Stimulated activated CD4-positive, alpha-beta T cell treated with anti-CD3 and anti-CD28 coated beads, Interleukin-12 subunit alpha, Interleukin-12 subunit beta, amount 100 ng/mL, for 24 hours (primary cell): ENCODE measurements at regions not wholly inside any gene's neighbourhood (a gene's known extent, or its start where the extent isn't known, plus 50 kb on each side); places are given as distances from the start of the nearest gene placed in this dataset.
"Not testable (repeated sequence)": the region's sequence is repeated elsewhere in the genome, so short reads cannot be mapped to it uniquely, and the experiment has no call there.

Source experiments
- DNase-seq, 2 experiments: peaks; one replicate each; pipeline ENCODE4 v3.0.0-alpha.2; 2020; ENCODE audit warnings: low read depth in 2 of 2

DNA sequence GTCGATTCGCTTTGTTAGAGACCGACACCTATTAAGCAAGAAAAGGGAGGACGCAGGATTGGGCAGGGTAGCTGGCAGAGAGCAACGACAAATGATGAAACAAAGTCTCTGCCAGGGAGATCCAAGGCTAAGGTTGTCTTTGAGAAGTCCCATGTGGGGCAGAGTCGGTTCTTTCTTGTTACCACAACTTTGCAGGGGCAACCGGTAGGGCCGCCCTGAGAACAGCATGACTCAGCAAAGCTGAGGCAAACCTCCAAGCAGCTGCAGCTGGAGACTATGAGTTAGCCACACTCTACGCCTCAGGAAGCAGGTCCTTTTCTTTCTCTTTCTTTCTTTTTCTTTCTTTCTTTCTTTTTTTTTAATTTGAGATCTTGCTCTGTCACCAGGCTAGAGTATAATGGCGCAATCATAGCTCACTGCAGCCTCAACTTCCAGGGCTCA lies 452.3 kb upstream of the ID2 start:
- DNase-seq, result peak; percentile 6

DNA sequence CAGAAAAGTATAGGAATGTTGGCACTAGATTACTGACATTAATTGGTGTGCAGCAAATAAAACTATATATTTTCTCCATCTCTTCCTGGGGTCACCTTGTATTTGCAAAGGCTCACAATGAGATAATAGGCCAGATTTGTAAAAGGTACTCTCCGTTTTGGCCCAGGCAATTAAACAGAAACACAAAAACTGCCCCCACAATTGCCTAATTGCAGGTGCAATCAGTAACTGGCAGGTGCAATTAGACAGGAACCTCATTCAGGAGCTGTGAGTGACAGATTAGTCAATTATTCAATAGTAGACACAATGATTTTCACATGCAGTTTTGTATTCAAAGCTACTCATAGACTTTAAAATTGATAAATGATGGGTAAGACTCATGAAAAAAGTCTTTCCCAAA lies 451.4 kb upstream of the ID2 start:
- DNase-seq, result no peak

DNA sequence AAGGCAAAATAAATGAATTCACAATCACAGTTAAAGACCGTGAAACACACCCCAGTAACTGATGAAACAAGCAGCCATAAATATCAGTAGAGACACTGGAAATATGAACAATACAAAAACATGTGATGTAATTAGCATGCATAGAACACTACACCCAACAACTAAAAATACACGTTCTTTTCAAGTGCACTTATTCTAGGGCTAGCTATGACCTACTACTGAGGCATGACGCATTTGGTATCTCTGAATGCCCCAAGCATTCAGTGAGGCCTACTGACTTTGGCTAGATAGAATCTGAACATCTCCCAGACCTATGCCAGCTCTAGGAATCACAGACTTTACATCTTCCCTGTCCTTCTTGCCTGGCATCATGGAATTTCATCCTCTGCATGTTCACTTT lies 450.0 kb upstream of the ID2 start:
- no peak for DNase-seq

DNA sequence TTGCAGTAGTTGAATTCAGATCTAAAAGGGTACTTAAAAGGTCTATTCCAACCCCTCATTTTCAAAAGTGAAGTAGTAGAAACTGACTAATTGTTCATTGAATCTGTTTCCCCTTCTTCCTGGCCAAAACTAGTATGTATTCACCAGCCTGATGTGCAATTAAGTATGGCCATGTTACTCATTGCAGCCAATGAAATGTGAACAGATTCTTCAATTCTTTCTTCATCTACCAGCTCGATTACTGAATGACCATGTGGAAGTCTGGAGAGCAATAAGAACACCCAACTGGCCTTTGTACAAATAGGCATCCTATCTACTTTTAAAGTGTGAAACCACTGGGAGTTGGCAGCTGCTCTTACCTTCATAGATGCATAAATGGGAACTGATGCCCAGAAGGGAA lies 449.0 kb upstream of the ID2 start:
- no peak for DNase-seq

DNA sequence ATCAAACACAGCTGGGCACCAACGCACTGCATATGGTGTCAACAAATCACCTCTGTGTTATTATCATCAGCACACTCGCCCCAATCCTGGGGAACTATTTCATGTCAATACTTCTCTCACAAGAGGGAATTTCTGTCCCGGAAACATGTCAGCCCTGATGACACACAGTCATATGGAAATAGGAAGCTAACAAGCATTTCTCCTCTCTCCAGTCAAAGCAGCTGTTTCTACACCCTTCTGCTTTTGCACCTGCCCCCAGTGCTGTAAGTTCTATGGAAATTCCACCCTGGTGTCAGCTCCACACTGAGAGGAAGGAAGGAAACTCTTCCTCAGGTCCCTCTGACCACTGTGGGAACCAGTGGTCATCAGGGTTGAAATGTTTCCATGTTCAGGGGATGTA lies 447.6 kb upstream of the ID2 start:
- no peak for DNase-seq

DNA sequence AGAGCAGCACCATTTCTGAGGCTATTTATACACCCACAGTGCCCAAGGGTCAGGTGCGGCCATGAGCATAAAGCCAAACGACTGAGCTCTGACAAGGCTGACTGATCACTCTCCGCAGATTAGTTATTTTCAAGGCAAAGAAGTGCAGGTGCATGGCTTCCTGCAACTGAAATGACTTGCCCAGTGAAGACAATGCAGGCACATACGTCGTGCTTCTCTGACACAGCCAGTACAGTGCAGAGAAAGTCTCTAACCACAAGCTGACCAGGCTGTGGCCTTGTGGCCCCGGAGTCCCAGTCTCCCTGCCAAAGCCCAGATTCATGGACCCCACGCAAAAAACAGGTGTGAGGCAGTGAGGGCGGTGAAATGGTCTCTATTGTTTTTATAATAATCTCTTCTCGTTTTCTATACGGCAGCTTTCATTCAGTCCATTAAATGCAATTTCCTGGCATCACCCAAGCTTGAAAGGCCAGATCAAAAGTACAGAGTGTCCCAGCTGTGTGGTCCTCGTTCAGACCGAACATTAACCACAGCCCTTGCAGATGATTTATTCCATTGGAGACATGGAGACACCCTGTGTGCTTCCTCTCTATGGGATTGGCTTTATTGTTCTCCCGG lies 447.0 kb upstream of the ID2 start:
- DNase-seq, result no peak

DNA sequence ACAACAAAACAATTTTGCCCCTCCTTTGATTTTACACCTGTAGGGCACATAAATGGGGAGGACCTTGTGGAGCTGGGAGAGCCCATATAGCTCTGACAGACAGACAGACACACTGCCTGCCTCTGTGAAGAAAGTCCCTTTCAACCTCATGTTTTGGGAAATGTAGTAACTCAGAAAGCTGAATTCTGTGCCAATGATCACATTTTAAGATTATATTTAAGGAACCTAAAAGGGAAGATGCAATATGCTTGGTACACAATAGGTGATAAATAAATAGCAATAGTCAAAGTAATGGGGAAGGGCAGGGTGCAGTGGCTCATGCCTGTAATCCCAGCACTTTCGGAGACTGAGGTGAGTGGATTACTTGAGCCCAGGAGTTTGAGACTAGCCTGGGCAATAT lies 446.4 kb upstream of the ID2 start:
- no peak for DNase-seq

DNA sequence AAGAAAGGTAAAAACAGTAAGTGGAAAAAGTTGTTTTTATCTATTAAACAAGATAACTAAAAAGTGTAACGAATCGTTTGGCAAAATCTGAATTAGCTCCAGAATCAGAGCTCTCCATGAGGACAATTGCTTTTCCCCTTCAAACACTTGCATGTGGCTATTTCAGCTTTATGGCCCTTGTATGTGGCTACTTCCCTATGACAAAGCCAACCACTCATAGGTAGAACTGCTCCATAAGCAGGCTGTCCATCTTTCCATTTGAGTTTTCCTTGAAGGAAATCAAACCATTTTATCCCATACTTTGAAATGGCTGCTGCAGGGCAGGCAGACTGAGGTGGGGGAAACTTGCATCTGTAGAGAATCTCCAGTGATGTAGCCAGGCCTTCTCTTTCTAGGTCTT lies 445.5 kb upstream of the ID2 start:
- DNase-seq, result no peak

DNA sequence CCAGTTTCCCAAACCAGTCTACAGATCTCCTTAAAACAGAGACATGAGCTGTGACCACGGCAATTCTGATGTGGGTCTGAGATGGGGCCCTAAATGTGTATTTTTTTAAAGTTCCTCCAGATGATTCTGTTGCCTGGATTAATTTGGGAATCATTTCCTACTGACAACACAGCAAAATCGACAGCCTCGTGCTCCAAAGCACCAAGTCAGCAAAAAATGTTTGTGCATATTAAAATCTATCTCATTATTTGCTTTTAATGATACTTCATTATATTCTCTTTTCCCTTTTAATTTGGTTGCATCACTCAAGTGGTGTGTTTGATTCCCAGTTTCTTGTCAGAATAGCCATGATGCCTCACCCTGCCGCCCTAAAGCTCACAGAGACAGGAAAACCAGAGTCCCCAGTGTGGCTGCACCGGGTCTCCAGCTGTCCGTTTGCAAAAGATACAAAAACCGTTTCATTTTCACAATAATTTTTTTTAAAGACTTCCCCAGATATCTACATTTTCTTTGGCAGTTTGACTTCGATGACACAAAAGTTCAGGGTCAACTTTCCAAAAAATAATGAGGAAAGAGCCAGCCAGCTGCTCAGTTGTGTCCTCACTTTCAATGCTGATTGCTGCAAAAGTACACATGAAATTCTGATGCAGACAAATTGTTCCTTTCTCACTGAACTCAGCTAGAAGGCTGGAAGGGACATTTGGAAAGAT lies 443.2 kb upstream of the ID2 start:
- DNase-seq, result no peak

DNA sequence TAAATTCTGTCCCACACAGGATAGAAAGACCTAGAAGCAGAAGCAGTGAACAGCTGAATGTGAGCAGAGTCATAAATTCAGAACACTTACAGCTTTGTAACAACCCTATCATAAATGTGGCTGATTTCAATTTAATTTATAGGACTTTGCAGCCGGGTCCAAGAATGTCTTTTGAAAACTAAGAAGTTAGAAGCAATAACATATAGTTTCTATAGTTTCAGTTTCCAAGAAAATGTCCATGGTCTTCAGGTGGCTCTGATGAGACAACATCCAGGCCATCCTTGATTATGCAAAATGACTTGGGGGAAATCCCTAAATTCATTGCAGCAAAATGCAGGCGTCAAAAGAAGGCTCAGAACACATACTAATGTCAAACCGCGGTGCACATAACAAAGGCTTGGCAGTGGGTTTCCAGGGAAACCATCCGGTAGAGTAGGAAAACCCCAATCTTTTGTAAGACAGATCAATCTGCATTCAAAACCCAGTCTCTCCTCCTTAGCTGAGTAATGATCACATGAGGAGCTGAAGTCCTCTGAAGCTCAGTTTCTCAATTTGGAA lies 442.2 kb upstream of the ID2 start:
- no peak for DNase-seq

DNA sequence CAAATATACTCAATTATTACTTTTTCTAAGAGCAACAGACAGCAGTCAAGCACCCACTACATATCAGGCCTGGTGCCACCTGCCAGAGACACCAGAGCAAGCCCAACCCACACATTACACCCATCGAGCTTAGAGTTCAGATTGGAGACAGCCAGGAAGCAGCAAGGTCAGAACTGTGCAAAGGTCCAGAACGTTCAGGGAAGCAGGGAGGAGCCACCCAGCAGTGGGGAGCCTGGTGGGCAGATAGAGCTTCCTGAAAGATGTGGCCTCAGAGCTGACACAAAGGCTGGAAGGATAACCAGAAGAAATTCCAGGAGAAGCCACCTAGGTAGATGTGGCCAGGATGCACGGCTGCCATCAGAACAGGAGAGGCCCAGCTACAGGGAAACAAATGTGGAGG lies 440.5 kb upstream of the ID2 start:
- no peak for DNase-seq

DNA sequence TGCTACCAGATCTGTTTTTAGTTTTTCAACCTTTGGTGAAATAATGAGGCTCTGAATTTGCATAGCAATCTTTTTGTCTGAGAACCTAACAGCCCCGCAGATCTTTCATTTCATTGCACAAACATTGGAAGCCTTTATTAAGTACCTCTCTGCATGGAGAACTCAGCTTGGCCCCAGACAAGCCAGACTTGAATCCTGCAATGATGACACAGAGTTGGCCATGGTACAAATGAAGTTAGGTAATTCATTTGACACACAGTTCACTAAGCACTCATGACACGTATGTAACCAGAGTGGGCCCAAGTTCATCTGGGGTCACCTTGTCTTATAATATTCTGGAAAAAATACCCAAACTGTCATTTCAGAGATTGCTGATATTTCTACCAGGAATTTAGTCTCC lies 439.1 kb upstream of the ID2 start:
- no peak for DNase-seq

DNA sequence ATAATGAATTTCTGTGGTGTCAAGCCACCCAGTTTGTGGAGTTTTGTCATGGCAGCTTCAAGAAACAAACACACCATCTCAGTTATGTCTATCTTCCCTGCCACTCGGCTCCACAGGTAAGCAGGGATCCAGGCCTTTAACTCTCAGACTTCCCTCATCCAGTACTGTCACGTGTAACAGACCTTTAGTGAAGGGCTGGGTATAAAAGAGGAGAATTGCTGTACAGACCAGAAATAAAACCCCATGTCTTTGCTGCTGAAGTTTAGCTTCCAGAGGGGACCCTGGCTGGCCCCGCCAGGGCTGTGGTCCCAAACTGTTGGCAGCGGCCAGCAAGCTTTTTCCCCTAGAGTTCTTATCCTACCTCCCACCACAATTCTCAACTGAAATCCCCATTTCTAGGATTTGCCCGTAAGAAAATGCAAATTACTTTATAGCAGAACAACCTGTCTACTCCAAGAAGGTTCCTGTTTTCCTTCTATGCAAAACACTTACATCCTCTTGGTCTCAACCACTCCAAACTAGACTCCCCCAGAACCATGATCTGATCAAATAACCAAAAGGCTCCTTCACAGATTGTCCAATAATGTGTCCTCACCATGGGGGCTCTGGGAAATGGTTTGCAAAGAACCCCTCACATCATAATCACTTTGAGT lies 438.0 kb upstream of the ID2 start:
- no peak for DNase-seq

DNA sequence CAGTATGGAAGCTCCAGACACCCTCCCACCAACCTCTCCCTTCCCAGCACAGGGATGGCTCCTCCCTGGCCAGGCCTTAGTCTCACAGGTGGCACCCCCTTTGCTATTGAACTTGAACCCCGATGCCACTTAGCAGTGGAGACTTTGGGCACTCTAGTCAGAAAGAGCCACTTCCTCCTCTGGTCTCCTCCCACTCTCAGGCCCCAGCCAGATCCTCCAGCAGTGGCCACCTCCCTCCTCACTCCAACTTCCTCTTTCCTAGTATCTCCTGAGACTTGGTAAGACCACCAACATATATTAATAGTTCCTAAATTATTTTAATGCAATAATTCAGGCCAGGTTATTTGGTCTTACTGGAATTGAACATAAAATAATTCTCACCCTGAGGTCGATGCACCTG lies 437.2 kb upstream of the ID2 start:
- no peak for DNase-seq

DNA sequence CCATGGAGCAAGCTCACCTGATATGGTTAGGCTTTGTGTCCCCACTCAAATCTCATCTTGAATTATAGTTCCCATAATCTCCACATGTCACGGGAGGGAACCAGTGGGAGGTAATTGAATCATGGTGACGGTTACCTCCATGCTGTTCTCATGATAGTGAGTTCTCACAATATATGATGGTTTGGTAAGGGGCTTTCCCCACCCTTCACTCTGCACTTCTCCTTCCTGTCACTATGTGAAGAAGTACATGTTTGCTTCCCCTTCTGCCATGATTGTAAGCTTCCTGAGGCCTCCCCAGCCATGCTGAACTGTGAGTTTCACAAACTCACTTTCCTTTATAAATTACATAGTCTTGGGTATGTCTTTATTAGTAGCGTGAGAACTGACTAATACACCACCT lies 435.7 kb upstream of the ID2 start:
- DNase-seq, result no peak

DNA sequence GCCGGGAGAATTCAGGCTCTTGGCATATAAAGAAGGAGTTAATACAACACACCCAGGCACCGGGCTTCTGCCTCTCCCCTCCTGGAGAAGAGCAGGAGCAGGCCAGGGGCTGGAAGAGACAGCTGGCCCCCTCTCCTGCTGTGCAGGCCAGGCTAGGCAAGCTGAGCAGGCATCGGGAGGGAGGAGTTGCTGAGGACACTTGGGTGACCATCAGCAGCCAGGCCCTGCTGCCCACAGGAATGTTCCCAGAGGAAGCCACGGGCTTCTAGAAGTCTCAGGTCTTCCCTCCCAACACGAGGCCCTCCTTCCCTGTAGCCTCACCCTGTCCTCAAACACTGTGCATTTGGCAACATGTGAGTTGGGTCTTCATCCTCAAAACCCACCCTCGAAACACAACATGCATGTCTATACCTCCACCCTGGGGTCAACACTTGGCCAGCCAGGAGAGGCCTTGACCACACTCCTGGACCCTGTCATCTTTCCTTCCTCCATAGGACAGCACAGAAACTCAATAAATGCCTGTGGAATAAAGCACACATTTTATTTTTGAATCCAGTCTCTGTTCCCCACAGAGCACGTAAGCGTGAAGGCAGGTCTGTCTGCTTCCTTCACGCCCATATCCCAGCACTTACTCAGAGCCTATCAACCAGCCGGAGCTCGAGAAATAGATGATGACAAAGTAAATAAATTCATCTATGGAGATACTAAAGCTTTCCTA lies 433.8 kb upstream of the ID2 start:
- DNase-seq, result no peak

DNA sequence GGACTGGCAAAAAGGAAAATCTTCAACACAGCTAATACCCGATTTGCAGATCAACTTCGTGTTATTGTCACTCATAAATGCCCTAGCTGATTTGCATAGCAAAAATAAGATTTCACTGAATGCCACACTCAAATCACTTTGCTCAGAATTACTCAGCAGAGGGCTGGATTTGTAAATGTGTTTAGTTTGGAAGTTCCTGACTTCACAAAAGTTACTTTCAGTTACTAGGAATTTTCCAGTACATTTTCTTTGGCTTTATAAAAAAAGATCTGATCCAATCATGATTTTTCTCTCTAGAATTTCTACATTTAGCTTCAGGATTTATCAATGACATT lies 433.3 kb upstream of the ID2 start:
- DNase-seq, result no peak

DNA sequence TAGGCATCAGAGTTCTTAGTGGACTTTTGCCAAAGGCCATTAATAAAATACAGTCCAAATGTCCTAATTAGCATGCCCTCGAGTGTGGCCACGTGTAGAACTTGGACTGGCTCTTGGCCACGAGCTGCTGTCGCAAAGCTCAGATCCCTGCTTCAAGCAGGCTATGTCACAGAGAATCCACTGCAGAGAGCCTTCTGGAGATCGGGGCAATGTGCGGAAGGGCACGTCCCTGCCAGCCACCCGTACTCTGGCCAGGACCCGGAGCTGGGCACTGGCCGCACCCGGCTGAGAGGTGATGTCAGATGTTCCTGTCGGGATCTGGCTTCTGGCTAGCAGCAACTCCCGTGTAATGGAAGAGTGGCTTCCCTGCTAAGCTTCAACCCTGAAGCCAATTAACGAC lies 432.7 kb upstream of the ID2 start:
- DNase-seq, result no peak

DNA sequence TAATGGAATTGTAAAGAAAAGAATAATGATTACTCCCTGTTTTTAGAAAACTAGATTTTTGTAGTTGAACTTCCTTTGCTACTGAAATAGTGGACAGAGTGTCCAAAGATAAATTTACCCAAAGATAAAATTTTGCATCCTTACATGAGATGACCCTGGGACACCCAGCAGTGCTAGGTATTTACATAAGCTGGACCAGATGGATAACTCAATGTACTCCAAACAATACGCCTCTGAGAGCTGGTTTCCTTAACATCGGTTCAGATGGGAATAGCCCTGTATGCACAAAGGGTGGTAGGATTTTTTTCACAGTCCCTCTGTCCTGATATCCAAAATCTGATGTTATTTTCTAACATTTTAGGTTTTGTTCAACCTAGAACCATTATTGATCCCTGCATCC lies 432.1 kb upstream of the ID2 start:
- no peak for DNase-seq

DNA sequence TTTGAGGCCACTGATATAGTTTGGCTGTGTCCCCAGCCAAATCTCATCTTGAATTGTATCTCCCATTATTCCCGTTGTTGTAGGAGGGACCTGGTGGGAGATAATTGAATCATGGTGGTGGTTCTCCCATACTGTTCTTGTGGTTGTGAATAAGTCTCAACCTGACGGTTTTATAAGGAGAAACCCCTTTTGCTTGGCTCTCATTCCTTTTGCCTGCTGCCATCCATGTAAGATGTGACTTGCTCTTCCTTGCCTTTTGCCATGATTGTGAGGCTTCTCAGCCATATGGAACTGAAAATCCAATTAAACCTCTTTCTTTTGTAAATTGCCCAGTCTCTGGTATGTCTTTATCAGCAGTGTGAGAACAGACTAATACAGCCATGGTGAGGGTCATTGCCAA lies 431.6 kb upstream of the ID2 start:
- DNase-seq, result not testable (repeated sequence)

DNA sequence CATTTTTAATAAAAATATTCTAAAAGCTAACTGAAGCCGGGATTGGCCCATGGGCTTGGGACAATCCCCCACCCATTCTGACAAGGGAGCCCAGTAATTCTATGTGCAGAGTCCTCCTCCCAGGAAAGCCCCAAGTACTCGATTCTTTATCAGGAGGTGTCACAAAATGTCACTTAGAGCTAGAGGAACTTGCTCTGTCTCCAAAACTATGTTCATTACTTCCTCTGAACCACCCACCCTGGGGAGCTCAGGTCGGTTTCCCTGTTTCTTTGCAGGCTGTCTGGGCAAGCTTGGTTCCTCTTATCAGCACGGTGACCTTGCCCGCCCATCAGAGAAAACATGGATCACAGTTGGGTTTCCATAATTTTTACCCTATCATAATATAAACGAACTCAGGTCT lies 430.6 kb upstream of the ID2 start:
- DNase-seq, result no peak

DNA sequence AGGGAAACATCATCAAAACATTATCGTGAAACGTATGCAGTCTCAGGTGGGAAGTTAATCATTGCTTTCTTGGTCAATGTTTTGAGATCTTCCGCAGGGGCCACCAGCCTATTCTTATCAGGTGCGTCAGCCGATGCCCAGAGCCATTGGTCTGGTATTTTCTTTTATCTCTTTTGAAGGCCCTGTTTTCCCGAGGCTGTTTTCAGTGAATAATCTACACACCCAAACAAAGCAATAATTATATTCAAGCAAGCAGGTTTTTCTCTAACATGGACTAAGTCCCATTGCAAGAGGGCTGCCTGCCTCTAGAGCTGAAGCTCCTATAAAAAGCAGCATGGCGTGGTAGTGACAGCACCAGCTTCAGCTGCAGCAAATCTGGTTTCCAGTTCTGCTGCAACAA lies 430.0 kb upstream of the ID2 start:
- DNase-seq, result no peak
